ENCODE measurements at regions not wholly inside any gene's neighbourhood (a gene's known extent, or its start where the extent isn't known, plus 50 kb on each side); places are given as distances from the start of the nearest gene placed in this dataset.

GRCh38 chr5:160479220-160479619 lies 57.6 kb downstream of the PTTG1 start:
- Histone ChIP-seq H3K27me3 (ENCODE audit: insufficient read depth, low read length) (no peaks in the 10 kb centered on the region), H3K27ac (ENCODE audit: low read depth, low read length) (peak overlapping the region; percentile 38), H3K36me3 (ENCODE audit: insufficient read depth, low read length) (no peaks in the 10 kb centered on the region), H3K4me3 (ENCODE audit: insufficient read depth, low read depth, low read length) (no peak overlapping the region), H3K4me2 (ENCODE audit: low read length) (peak overlapping the region; percentile 69), H2AFZ (ENCODE audit: low read depth, low read length) (no peak overlapping the region), H4K20me1 (ENCODE audit: insufficient read depth, low read length) (no peaks in the 10 kb centered on the region), H3K9me3 (ENCODE audit: insufficient read depth, low read depth, low read length) (no peaks in the 10 kb centered on the region), H3K79me2 (ENCODE audit: insufficient read depth, low read length) (no peaks in the 10 kb centered on the region), H3K4me1 (ENCODE audit: insufficient read depth, low read length) (peaks cover 27% of the 10 kb centered on the region), H3K9ac (ENCODE audit: low read length) (peak overlapping the region; percentile 18)
- FAIRE-seq: no peak
- Mint-ChIP-seq H3K27me3 (ENCODE audit: low read depth, unreplicated experiment) (no peaks in the 10 kb centered on the region), H3K4me1 (ENCODE audit: low read depth, unreplicated experiment) (peaks cover 10% of the 10 kb centered on the region), H3K27ac (ENCODE audit: unreplicated experiment) (no peak overlapping the region), H3K36me3 (ENCODE audit: low read depth, unreplicated experiment) (no peaks in the 10 kb centered on the region), H3K9me3 (ENCODE audit: unreplicated experiment) (no peaks in the 10 kb centered on the region), H3K4me3 (ENCODE audit: unreplicated experiment) (no peak overlapping the region)
- DNase-seq (ENCODE audit: low read depth): no peak
- TF ChIP-seq, protein P1, sequence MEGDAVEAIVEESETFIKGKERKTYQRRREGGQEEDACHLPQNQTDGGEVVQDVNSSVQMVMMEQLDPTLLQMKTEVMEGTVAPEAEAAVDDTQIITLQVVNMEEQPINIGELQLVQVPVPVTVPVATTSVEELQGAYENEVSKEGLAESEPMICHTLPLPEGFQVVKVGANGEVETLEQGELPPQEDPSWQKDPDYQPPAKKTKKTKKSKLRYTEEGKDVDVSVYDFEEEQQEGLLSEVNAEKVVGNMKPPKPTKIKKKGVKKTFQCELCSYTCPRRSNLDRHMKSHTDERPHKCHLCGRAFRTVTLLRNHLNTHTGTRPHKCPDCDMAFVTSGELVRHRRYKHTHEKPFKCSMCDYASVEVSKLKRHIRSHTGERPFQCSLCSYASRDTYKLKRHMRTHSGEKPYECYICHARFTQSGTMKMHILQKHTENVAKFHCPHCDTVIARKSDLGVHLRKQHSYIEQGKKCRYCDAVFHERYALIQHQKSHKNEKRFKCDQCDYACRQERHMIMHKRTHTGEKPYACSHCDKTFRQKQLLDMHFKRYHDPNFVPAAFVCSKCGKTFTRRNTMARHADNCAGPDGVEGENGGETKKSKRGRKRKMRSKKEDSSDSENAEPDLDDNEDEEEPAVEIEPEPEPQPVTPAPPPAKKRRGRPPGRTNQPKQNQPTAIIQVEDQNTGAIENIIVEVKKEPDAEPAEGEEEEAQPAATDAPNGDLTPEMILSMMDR (IDR thresholded peaks at IDR 0.05; ENCODE audit: insufficient read depth, low read depth, low read length): no peak
- TF ChIP-seq EZH2 (IDR thresholded peaks at IDR 0.05; ENCODE audit: insufficient read depth, low read length): no peak

GRCh38 chr5:160479926-160480325 lies 58.3 kb downstream of the PTTG1 start:
- FAIRE-seq (no peak), DNase-seq (ENCODE audit: low read depth) (peak; percentile 74)
- H3K27me3 Mint-ChIP-seq (ENCODE audit: low read depth, unreplicated experiment): no peaks in the 10 kb centered on the region
- peak overlapping the region; percentile 38 for H3K27ac ChIP-seq (ENCODE audit: low read depth, low read length)
- no peaks in the 10 kb centered on the region for H3K36me3 Mint-ChIP-seq (ENCODE audit: low read depth, unreplicated experiment)
- no peaks in the 10 kb centered on the region for H3K79me2 ChIP-seq (ENCODE audit: insufficient read depth, low read length)
- no peaks in the 10 kb centered on the region for H3K36me3 ChIP-seq (ENCODE audit: insufficient read depth, low read length)
- H3K4me1 ChIP-seq (ENCODE audit: insufficient read depth, low read length): peaks cover 27% of the 10 kb centered on the region
- no peak overlapping the region for H3K4me3 ChIP-seq (ENCODE audit: insufficient read depth, low read depth, low read length)
- no peak overlapping the region for H3K27ac Mint-ChIP-seq (ENCODE audit: unreplicated experiment)
- H3K4me1 Mint-ChIP-seq (ENCODE audit: low read depth, unreplicated experiment): peaks cover 10% of the 10 kb centered on the region
- no peaks in the 10 kb centered on the region for H3K27me3 ChIP-seq (ENCODE audit: insufficient read depth, low read length)
- H3K9ac ChIP-seq (ENCODE audit: low read length): peak overlapping the region; percentile 18
- no peak overlapping the region for H3K4me3 Mint-ChIP-seq (ENCODE audit: unreplicated experiment)
- no peaks in the 10 kb centered on the region for H3K9me3 ChIP-seq (ENCODE audit: insufficient read depth, low read depth, low read length)
- H2AFZ ChIP-seq (ENCODE audit: low read depth, low read length): peak overlapping the region; percentile 15
- H4K20me1 ChIP-seq (ENCODE audit: insufficient read depth, low read length): no peaks in the 10 kb centered on the region
- no peaks in the 10 kb centered on the region for H3K9me3 Mint-ChIP-seq (ENCODE audit: unreplicated experiment)
- peak overlapping the region; percentile 69 for H3K4me2 ChIP-seq (ENCODE audit: low read length)
- no peak for TF ChIP-seq EZH2 (IDR thresholded peaks at IDR 0.05; ENCODE audit: insufficient read depth, low read length)
- TF ChIP-seq, protein P1 (IDR thresholded peaks at IDR 0.05; ENCODE audit: insufficient read depth, low read depth, low read length): no peak

DNA sequence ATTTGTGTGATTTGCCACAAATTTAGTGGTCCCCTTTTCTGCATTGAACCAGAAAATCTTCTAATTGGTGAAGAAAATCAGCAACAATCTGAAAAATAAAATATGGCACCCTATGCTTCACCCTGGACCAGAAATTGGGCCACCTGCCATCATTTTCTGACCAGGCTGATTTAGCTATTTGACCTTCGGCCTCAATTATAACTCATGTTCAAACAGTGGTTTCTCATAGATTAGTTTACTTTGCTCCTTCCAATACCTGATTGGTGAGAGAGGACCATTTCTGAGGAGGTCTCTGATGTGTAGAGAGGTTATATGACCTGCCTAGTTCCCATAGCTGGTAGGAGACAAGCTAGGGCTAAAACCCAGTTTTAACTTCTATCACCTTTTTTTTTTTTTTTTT lies 59.0 kb downstream of the PTTG1 start:
- H3K36me3 Mint-ChIP-seq (ENCODE audit: low read depth, unreplicated experiment): no peaks in the 10 kb centered on the region
- FAIRE-seq (no peak), DNase-seq (ENCODE audit: low read depth) (no peak)
- Histone ChIP-seq H4K20me1 (ENCODE audit: insufficient read depth, low read length) (no peaks in the 10 kb centered on the region), H3K27ac (ENCODE audit: low read depth, low read length) (no peak overlapping the region), H3K9me3 (ENCODE audit: insufficient read depth, low read depth, low read length) (no peaks in the 10 kb centered on the region), H2AFZ (ENCODE audit: low read depth, low read length) (peak overlapping the region; percentile 15), H3K79me2 (ENCODE audit: insufficient read depth, low read length) (no peaks in the 10 kb centered on the region), H3K4me3 (ENCODE audit: insufficient read depth, low read depth, low read length) (no peak overlapping the region), H3K4me1 (ENCODE audit: insufficient read depth, low read length) (peaks cover 27% of the 10 kb centered on the region), H3K9ac (ENCODE audit: low read length) (no peak overlapping the region), H3K36me3 (ENCODE audit: insufficient read depth, low read length) (no peaks in the 10 kb centered on the region), H3K27me3 (ENCODE audit: insufficient read depth, low read length) (no peaks in the 10 kb centered on the region), H3K4me2 (ENCODE audit: low read length) (peak overlapping the region; percentile 69)
- H3K9me3 Mint-ChIP-seq (ENCODE audit: unreplicated experiment): no peaks in the 10 kb centered on the region
- H3K27ac Mint-ChIP-seq (ENCODE audit: unreplicated experiment): no peak overlapping the region
- H3K4me1 Mint-ChIP-seq (ENCODE audit: low read depth, unreplicated experiment): peaks cover 10% of the 10 kb centered on the region
- no peaks in the 10 kb centered on the region for H3K27me3 Mint-ChIP-seq (ENCODE audit: low read depth, unreplicated experiment)
- TF ChIP-seq, protein P1 (IDR thresholded peaks at IDR 0.05; ENCODE audit: insufficient read depth, low read depth, low read length): no peak
- TF ChIP-seq EZH2 (IDR thresholded peaks at IDR 0.05; ENCODE audit: insufficient read depth, low read length): no peak
- H3K4me3 Mint-ChIP-seq (ENCODE audit: unreplicated experiment): no peak overlapping the region

All from astrocyte (in vitro differentiated cells and primary cell).